Endothelial cell of umbilical vein (primary cell): ENCODE measurements at regions not wholly inside any gene's neighbourhood (a gene's known extent, or its start where the extent isn't known, plus 50 kb on each side); places are given as distances from the start of the nearest gene placed in this dataset.

ENCODE experiments used
- BruUV-seq: library from RNA; stranded (reverse); fragments of 400-500 nt; replicated peaks from 2 replicates; lab custom pipeline; 2021; lab: Mats Ljungman, UMichigan
- CTCF ChIA-PET: fragments of 300-600, 350-600 bp; sonication (Branson Sonifier 250); formaldehyde crosslinking; loops from one replicate; lab custom pipeline; 2021; ENCODE audit warnings: antibody characterized with exemption, inconsistent platforms; lab: Charles Lee
- POLR2A ChIA-PET: fragments of 300-600, 350-600 bp; sonication (Branson Sonifier 250); formaldehyde crosslinking; loops from one replicate; lab custom pipeline; 2021; ENCODE audit warnings: antibody characterized with exemption, inconsistent platforms; lab: Charles Lee
- DNase-seq: peaks from one replicate; pipeline ENCODE4 v3.0.0-alpha.2; 2011; ENCODE audit warnings: low read depth, low spot score
- FAIRE-seq: peaks from 2 replicates; lab custom pipeline; 2011; peaks lifted over from hg19 to GRCh38; lab: Jason Lieb, UNC
- H2AFZ ChIP-seq: 2 replicates; pipeline ENCODE4 v1.6.0; 2012; ENCODE audit warnings: low read depth, low read length, control low read depth, inconsistent platforms
- H3K27ac ChIP-seq: 2 replicates; pipeline ENCODE4 v1.5.1; 2011; ENCODE audit warnings: low read depth, mild to moderate bottlenecking, control low read depth, low read length, moderate library complexity; ENCODE audit not compliant: insufficient read depth
- H3K27me3 ChIP-seq, 2 experiments: 2 replicates each; pipeline versions ENCODE4 v1.6.0 to v1.6.1; 2011; ENCODE audit warnings: low read length in 2 of 2, mixed read lengths in 1 of 2; ENCODE audit not compliant: control insufficient read depth in 2 of 2, insufficient read depth in 2 of 2
- H3K36me3 ChIP-seq, 2 experiments: 2 replicates in 1 of 2; 3 replicates in 1 of 2; pipeline ENCODE4 v1.5.1; 2011; ENCODE audit warnings: low read length in 2 of 2, mild to moderate bottlenecking in 1 of 2, moderate library complexity in 1 of 2; ENCODE audit not compliant: control insufficient read depth in 2 of 2, insufficient read depth in 2 of 2; ENCODE audit errors: extremely low read depth in 1 of 2
- H3K4me1 ChIP-seq: 3 replicates; pipeline ENCODE4 v1.5.1; 2011; ENCODE audit warnings: mild to moderate bottlenecking, low read length; ENCODE audit not compliant: control insufficient read depth, insufficient read depth; ENCODE audit errors: extremely low read depth
- H3K4me2 ChIP-seq: 2 replicates; pipeline ENCODE4 v1.6.1; 2011; ENCODE audit warnings: low read length, control low read depth, mixed read lengths; ENCODE audit not compliant: insufficient read depth
- H3K4me3 ChIP-seq, 3 experiments: fragments of 200-600 bp in 1 of 3; sonication (generic), shearing (Covaris generic) in 1 of 3; replicated peaks in 1 of 3; 2 replicates each; pipeline ENCODE4 v1.5.1; 2011 to 2016; ENCODE audit warnings: control low read depth in 3 of 3, low read length in 3 of 3, mild to moderate bottlenecking in 2 of 3, inconsistent platforms in 1 of 3, low read depth in 1 of 3, moderate library complexity in 1 of 3; ENCODE audit not compliant: insufficient read depth in 1 of 3
- H3K79me2 ChIP-seq: 2 replicates; pipeline ENCODE4 v1.6.0; 2012; ENCODE audit warnings: low read length, inconsistent platforms; ENCODE audit not compliant: control insufficient read depth, insufficient read depth
- H3K9ac ChIP-seq: replicated peaks from 2 replicates; pipeline ENCODE3; 2011; ENCODE audit warnings: low read length, control low read depth; ENCODE audit not compliant: insufficient read depth; ENCODE audit errors: extremely low read depth
- H3K9me1 ChIP-seq: replicated peaks from 3 replicates; pipeline ENCODE4 v1.6.0; 2011; ENCODE audit warnings: mild to moderate bottlenecking, low read length; ENCODE audit not compliant: control insufficient read depth, insufficient read depth; ENCODE audit errors: extremely low read depth
- H3K9me3 ChIP-seq: replicated peaks from 2 replicates; pipeline ENCODE4 v1.5.1; 2012; ENCODE audit warnings: low read length, inconsistent platforms; ENCODE audit not compliant: control insufficient read depth, insufficient read depth
- H4K20me1 ChIP-seq: replicated peaks from 2 replicates; pipeline ENCODE3; 2011; ENCODE audit warnings: mild to moderate bottlenecking, low read length; ENCODE audit not compliant: control insufficient read depth, insufficient read depth; ENCODE audit errors: extremely low read depth
- EZH2 ChIP-seq: IDR thresholded peaks from 2 replicates; pipeline ENCODE4 v1.6.1; 2012; ENCODE audit warnings: borderline replicate concordance, low read depth, mild to moderate bottlenecking, moderate library complexity, low read length, inconsistent platforms; ENCODE audit not compliant: severe bottlenecking
- FOS ChIP-seq: IDR thresholded peaks from 2 replicates; pipeline ENCODE4 v1.6.1; 2011; ENCODE audit warnings: mild to moderate bottlenecking, low read length, moderate library complexity, borderline replicate concordance; ENCODE audit not compliant: insufficient read depth
- GATA2 ChIP-seq: IDR thresholded peaks from 2 replicates; pipeline ENCODE4 v1.7.0; 2011; ENCODE audit warnings: low read depth, mild to moderate bottlenecking, moderate library complexity, mixed read lengths, low read length; ENCODE audit not compliant: insufficient read length, insufficient read depth
- dilution Hi-C: fragments of 300-500 bp; cut with MboI; formaldehyde crosslinking; loops from one replicate; pipeline ENCODE4 v1.15.0; 2019; ENCODE audit warnings: low sequenced_read_pairs; ENCODE audit not compliant: extremely low pct_ligation_motif_present
- intact Hi-C: fragments of 100-400 bp; cut with micrococcal nuclease; formaldehyde crosslinking; loops from one replicate; pipeline ENCODE4 v1.10.0; 2022

DNA sequence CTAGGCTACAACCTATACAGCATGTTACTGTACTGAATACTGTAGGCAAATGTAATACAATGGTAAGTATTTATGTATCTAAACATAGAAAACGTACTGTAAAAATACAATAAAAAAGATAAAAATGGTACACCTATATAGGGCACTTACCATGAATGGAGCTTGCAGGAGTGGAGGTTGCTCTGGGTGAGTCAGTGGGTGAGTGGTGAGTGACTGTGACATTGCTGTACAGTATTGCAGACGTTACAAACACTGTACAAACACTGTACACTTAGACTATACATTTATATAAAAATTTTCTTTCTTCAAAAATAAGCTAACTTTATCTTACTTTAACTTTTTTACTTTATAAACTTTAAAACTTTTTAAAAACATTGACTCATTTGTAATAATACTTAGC, 190.3 kb upstream of the NR3C2 start:
- Histone ChIP-seq H3K36me3 (no peaks in the 10 kb centered on the region), H3K9ac (no peak overlapping the region), H3K4me3 (no peak overlapping the region), H4K20me1 (no peaks in the 10 kb centered on the region), H3K27ac (no peak overlapping the region), H3K4me1 (no peaks in the 10 kb centered on the region), H3K9me1 (no peaks in the 10 kb centered on the region), H3K79me2 (no peaks in the 10 kb centered on the region), H3K4me2 (no peak overlapping the region), H3K9me3 (no peaks in the 10 kb centered on the region), H2AFZ (no peak overlapping the region), H3K27me3 (no peaks in the 10 kb centered on the region)
- ChIA-PET POLR2A (no interaction called here), CTCF (no interaction called here)
- intact Hi-C loops: no loop called here
- BruUV-seq: no TSS peak
- dilution Hi-C loops: no loop called here
- DNase-seq (no peak), FAIRE-seq (no peak)
- no peak for TF ChIP-seq EZH2

DNA sequence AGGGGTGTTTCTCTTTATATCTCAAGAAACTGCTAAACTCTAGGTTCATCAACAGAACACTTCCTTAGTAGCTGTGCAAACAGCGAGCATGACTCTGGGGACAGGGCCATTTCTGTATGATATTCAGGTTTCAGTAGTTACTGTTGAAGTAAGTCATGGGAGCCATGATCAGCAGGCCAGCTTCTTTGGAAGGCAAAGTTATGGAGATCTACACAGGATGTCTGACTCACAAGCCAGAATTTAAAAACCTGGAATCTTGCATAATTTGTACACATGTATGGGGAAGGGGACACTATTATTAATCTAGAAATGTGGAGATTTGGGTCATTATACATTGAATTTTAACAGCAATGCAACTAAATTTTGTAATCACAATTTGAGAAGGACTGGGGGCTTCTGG, 187.8 kb upstream of the NR3C2 start:
- Histone ChIP-seq H3K4me3 (no peak overlapping the region), H2AFZ (no peak overlapping the region), H3K27me3 (no peaks in the 10 kb centered on the region), H3K4me1 (no peaks in the 10 kb centered on the region), H4K20me1 (no peaks in the 10 kb centered on the region), H3K9me3 (no peaks in the 10 kb centered on the region), H3K9me1 (no peaks in the 10 kb centered on the region), H3K27ac (no peak overlapping the region), H3K9ac (no peak overlapping the region), H3K36me3 (no peaks in the 10 kb centered on the region), H3K79me2 (no peaks in the 10 kb centered on the region), H3K4me2 (no peak overlapping the region)
- ChIA-PET CTCF (no interaction called here), POLR2A (no interaction called here)
- DNase-seq (no peak), FAIRE-seq (no peak)
- intact Hi-C loops (no loop called here), dilution Hi-C loops (no loop called here)
- peak; percentile 6 for TF ChIP-seq FOS
- no peak for TF ChIP-seq GATA2
- BruUV-seq: no TSS peak
